GM21423 (cell line): ENCODE measurements at regions not wholly inside any gene's neighbourhood (a gene's known extent, or its start where the extent isn't known, plus 50 kb on each side); places are given as distances from the start of the nearest gene placed in this dataset.

ENCODE experiments used
- ATAC-seq: cut with Tn5 transposase; IDR thresholded peaks from one replicate; pipeline ENCODE4 v1.9.1; 2021; ENCODE audit warnings: mild to moderate bottlenecking, moderate library complexity; ENCODE audit not compliant: unreplicated experiment

DNA sequence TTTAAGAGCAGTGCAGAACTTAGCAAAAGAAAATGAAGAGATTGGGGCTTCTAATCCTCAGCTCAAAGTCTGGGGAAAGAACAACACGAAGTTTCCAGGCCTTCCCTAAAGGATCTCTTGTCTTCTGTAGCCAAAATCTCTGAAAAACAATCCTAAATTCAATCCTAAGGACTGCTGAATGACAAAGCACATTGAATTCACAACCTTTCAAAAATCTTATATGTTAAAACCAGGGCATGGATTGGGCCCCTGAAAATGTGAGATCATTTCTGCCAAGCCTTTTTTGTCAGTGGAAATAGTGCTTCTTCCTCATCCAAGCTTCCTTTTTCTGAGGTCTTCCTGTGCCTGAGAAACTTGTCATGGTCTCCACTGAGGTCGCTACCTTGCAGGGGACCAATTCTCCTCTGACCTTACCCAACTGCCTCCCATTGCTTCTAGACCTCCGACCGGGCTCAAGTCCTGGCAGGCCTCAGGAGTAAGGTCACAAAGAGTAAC lies 126.2 kb upstream of the ARID1B start:
- no peak for ATAC-seq

DNA sequence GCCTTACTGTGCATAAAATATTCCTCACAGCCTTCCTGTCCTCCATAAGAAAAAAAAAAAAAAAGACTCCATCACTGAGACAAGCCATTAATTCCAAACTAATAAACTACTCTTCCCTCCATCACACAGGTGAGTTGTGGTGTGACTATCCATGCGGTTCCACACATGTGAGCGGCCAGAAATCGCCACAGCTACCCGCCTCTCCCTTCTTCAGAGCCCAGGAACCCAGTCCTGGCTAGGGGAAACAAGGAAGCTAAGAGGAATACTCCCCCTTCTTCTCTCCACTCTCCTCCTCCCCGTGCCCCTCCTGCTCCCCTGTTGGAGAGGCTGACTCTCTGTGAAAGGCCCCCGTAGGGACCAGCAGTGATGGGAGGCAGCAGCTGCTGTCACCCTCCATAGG lies 128.6 kb upstream of the ARID1B start:
- ATAC-seq, result no peak

DNA sequence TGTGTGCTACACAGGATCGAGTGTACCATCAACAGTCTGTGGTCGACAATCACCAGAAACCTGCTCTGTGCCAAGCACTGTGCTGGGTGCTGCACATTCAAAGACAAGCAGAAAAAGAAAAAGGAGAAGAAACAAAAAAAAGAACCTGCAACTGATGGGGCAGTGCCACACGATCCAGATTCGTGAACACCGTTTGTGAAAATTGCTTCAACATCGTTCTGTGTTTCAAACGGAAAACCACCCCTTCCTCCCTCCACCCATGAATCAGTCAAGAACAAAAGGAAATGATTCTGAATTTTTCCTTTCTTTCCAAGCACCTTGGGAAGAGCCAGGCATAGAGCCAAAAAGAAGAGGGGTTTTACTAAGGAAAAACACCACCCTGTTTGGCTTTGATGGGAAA lies 129.2 kb upstream of the ARID1B start:
- no peak for ATAC-seq

- no peak for ATAC-seq
These were observed 129.9 kb upstream of the ARID1B start for GRCh38 chr6:156647140-156647784.

DNA sequence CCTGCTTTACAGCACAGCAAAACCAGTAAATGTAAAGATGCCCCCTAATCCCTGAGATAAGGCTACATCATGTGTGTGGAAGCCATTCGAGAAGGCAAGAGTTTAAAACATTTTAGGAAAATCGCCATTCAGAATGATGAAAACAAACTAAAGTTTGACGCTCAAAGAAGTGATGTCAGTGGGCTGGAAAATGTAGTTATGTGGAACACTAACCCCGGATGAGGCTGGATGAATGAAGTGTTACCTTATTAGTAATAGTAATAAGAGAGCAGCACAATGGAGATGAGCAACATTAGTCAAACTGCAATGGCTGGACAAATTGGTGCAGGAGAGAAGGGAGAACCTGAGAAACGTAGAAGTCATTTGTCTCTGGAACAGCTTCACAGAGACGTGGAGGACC lies 130.7 kb upstream of the ARID1B start:
- ATAC-seq, result no peak

- no peak for ATAC-seq
These were observed 132.1 kb upstream of the ARID1B start for GRCh38 chr6:156645097-156645496.

GRCh38 chr6:156639009-156639721 lies 138.0 kb upstream of the ARID1B start:
- no peak for ATAC-seq

- ATAC-seq, result no peak
These were observed 138.6 kb upstream of the ARID1B start for GRCh38 chr6:156638581-156638980.

DNA sequence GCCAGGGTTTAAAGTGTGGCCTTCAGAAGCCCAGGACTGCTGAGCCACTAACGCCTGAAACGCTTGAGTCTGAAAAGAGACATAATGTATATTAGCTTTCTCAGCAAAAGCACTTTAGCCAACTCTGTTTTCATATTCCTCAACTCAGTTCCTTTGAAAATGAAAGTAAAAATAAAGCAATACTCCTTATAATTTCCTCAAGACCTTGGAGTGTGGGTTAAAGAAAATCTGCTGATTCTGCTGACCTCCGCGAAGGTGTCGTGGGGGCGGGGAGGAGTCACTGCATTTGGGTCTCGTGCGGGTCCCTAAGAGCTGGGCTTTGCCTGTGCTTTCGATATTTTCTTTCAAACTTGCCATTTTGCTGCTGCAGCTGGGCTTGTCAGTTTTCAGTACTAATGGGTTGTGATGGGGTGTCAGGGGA lies 142.2 kb upstream of the ARID1B start:
- ATAC-seq, result no peak

GRCh38 chr6:156634048-156634447 lies 143.1 kb upstream of the ARID1B start:
- no peak for ATAC-seq

- no peak for ATAC-seq
These were observed 143.9 kb upstream of the ARID1B start for GRCh38 chr6:156633291-156633690.

DNA sequence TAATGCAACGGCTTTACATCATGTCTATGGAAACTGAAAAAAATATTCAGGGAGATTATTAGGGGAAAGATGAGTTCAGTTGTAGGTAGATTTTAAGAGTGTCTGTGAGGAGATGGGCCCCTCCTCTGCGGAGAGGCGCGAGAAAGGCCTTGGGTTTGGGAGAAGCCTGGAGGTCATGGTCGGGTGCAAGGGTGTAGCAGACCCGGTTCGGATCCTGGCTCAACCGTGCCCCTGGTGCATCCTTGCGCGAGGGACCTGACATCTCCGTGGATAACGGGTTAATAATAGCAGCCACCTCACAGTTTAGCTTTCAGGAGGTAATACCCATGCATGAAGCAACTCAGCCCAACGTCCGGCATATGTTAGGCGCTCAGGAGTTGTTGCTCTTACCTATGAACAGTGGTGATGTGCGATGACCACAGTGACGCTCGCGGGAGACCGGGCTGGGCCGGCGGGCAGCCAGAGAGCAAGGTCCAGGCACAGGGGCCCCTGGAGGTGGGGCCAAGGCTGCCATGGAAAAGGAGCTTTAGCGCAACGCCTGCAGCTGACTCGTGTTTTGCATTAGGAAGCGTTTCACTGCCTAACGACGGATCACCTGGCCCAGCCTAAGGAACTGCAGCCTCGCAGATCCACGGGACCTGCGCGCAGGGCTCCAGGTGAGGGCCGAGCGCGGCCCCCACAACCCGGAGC lies 146.4 kb upstream of the ARID1B start:
- ATAC-seq, result no peak

DNA sequence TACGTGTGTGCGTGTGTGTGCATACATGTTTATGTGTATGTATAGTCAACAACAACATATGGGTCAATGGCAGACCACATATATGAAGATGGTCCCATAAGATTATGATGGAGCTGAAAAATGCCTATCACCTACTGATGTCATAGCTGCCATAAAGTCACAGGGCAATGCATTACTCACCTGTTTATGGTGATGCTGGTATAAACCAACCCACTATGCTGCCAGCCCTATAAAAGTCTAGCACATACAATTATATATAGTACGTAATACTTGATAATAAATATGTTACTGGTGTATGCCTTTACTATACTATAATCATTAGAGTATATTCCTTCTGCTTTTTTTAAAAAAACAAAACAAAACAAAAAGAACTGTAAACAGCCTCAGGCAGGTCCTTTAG lies 148.4 kb upstream of the ARID1B start:
- no peak for ATAC-seq

- ATAC-seq, result no peak
These were observed 149.7 kb upstream of the ARID1B start for GRCh38 chr6:156627524-156627923.

- ATAC-seq, result no peak
These were observed 155.0 kb upstream of the ARID1B start for GRCh38 chr6:156622185-156622584.

DNA sequence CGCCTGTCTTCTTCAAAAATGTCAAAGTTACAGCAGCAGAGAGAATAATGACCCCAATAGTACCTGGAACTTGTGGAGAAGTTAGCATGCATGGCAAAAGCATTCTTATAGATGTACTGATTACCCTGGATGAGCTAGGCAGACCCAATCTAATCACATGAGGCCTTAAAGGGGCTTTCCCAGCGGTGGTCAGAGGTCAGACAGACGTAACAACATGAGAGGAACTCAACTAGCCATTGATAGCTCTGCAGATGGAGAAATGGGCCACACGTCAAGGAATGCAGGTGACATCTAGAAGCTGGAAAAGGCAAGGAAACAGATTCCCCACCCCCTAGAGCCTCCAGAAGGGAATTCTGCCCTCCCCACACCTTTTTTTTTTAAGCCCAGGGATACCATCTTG lies 156.8 kb upstream of the ARID1B start:
- ATAC-seq, result no peak

- no peak for ATAC-seq
These were observed 158.5 kb upstream of the ARID1B start for GRCh38 chr6:156618600-156619205.

DNA sequence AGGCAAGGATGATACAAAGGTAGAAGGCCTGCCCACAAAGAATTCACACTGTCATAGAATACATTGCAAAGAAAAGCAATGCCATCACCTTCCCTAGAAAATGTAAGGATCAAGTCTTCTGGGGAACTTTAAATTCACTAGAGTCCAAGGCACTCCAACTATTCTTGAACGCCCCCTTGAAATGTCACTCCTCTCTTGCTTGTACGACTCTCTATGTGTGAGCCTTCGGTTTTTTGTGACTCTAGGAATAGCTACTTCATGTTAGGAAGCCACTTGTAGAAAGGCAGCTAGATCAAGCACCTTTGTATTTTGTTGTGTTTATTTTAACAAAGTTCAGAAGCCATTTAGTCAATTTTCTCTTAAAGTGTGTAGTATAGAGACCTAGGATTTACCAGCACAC lies 159.2 kb upstream of the ARID1B start:
- ATAC-seq, result no peak

- ATAC-seq, result no peak
These were observed 159.8 kb upstream of the ARID1B start for GRCh38 chr6:156617376-156617775.

DNA sequence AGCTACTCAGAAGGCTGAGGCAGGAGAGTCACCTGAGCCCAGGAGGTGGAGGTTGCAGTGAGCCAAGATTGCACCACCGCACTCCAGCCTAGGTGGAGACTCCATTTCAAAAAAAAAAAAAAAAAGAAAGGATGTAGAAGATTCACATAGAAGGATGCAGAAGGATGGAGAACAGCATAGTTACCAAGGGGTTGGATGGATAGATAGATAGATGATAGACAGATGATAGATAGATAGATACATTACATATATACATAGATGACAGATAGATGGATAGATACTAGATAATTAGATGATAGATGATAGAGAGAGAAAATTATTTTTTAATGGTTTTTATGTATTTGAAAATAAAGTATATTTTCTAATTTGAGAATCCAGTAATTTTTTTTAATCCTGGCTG lies 160.7 kb upstream of the ARID1B start:
- no peak for ATAC-seq

- no peak for ATAC-seq
These were observed 163.2 kb upstream of the ARID1B start for GRCh38 chr6:156613996-156614395.

DNA sequence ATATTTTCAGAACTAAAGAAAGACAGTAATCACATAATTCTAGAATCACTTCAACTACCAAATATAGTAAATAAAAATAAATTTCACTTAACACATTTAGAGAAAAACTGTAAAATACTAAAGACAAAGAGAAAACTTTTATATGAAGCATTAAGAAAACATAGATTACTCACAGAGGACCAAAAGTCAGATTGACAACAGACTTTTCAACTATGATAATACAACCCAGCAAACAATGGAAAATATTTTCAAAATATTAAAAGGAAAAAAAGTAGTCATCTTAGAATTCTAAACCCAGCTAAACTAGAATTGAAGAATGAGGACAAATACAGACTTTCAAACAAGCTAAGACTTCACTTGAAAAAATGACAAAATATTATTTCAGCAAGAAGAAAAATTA lies 164.8 kb upstream of the ARID1B start:
- ATAC-seq, result no peak
